Left forelimb (tissue), 1 donor: ENCODE measurements at regions not wholly inside any gene's neighbourhood (a gene's known extent, or its start where the extent isn't known, plus 50 kb on each side); places are given as distances from the start of the nearest gene placed in this dataset.

Experiments used
- DNase-seq: peaks from one replicate; pipeline ENCODE4 v3.0.0-alpha.2; 2018; ENCODE audit warnings: low spot score

- DNase-seq: no peak
Observed at GRCh38 chr11:109749476-109749875, 327.5 kb downstream of the C11orf87 start.

- no peak for DNase-seq
Observed at GRCh38 chr11:109750964-109751363, 329.0 kb downstream of the C11orf87 start.

GRCh38 chr11:109752212-109752825 lies 330.3 kb downstream of the C11orf87 start:
- no peak for DNase-seq

GRCh38 chr11:109756521-109756920 lies 334.5 kb downstream of the C11orf87 start:
- DNase-seq: no peak

- DNase-seq: no peak
Observed at GRCh38 chr11:109756951-109757350, 335.0 kb downstream of the C11orf87 start.

- DNase-seq: no peak
Observed at GRCh38 chr11:109762546-109762945, 330.6 kb upstream of the ZC3H12C start.

GRCh38 chr11:109765709-109766311 lies 327.4 kb upstream of the ZC3H12C start:
- no peak for DNase-seq

GRCh38 chr11:109769858-109770257 lies 323.3 kb upstream of the ZC3H12C start:
- DNase-seq: no peak

- no peak for DNase-seq
Observed at GRCh38 chr11:109770323-109770722, 322.9 kb upstream of the ZC3H12C start.

- no peak for DNase-seq
Observed at GRCh38 chr11:109772892-109773291, 320.3 kb upstream of the ZC3H12C start.

- no peak for DNase-seq
Observed at GRCh38 chr11:109775686-109776085, 317.5 kb upstream of the ZC3H12C start.

- DNase-seq: no peak
Observed at GRCh38 chr11:109783014-109783413, 310.2 kb upstream of the ZC3H12C start.

GRCh38 chr11:109783840-109784239 lies 309.4 kb upstream of the ZC3H12C start:
- no peak for DNase-seq

GRCh38 chr11:109784536-109784935 lies 308.7 kb upstream of the ZC3H12C start:
- no peak for DNase-seq

GRCh38 chr11:109785198-109785597 lies 308.0 kb upstream of the ZC3H12C start:
- no peak for DNase-seq

GRCh38 chr11:109785714-109786113 lies 307.5 kb upstream of the ZC3H12C start:
- no peak for DNase-seq

GRCh38 chr11:109788948-109789490 lies 304.2 kb upstream of the ZC3H12C start:
- DNase-seq: no peak

- DNase-seq: no peak
Observed at GRCh38 chr11:109789901-109790300, 303.3 kb upstream of the ZC3H12C start.

GRCh38 chr11:109791337-109791736 lies 301.9 kb upstream of the ZC3H12C start:
- DNase-seq: no peak

GRCh38 chr11:109794501-109794900 lies 298.7 kb upstream of the ZC3H12C start:
- no peak for DNase-seq

- no peak for DNase-seq
Observed at GRCh38 chr11:109795234-109795633, 298.0 kb upstream of the ZC3H12C start.

- no peak for DNase-seq
Observed at GRCh38 chr11:109796253-109796652, 296.9 kb upstream of the ZC3H12C start.

GRCh38 chr11:109798521-109798920 lies 294.7 kb upstream of the ZC3H12C start:
- no peak for DNase-seq

- DNase-seq: no peak
Observed at GRCh38 chr11:109799604-109800003, 293.6 kb upstream of the ZC3H12C start.
